HG03575 (cell line): ENCODE measurements at regions not wholly inside any gene's neighbourhood (a gene's known extent, or its start where the extent isn't known, plus 50 kb on each side); places are given as distances from the start of the nearest gene placed in this dataset.

Source experiments
- ATAC-seq: cut with Tn5 transposase; IDR thresholded peaks from one replicate; pipeline ENCODE4 v1.9.1; 2021; ENCODE audit not compliant: unreplicated experiment, insufficient number of reproducible peaks, low FRiP score; ENCODE audit errors: extremely low read depth

DNA sequence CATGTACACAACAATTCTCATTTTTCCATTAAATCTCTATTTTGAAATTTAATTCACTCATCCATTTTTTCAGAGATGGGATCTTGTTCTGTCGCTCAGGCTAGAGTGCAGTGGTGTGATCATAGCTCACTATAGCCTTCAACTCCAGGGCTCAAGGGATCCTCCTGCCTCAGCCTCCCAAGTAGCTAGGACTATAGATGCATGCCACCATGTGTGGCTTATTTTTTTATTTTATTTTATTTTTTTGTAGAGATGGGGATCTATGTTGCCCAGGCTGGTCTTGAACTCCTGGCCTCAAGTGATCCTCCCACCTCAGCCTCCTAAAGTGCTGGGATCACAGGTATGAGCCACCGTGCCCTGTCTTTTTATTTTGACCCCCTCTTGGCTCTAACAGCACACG lies 203.8 kb upstream of the KLF14 start:
- ATAC-seq, result no peak

DNA sequence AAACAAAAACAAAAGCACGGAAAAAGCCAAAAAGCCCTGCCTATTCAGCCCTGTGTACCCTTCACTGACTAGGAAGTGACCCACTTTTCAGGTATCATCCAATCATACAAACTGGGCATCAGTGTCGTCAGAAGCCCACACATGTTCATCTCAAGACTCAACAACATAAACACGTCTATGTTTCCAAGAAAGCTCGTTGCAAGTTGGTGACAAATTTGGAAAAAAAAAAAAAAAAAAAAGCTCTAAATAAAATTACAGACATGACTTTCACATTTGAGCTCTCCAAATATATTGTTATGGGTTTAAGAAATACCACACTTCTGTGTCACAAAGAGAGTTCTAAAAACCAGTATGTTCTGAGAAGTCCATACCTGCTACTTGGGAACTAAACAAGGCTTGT lies 204.7 kb upstream of the KLF14 start:
- no peak for ATAC-seq

DNA sequence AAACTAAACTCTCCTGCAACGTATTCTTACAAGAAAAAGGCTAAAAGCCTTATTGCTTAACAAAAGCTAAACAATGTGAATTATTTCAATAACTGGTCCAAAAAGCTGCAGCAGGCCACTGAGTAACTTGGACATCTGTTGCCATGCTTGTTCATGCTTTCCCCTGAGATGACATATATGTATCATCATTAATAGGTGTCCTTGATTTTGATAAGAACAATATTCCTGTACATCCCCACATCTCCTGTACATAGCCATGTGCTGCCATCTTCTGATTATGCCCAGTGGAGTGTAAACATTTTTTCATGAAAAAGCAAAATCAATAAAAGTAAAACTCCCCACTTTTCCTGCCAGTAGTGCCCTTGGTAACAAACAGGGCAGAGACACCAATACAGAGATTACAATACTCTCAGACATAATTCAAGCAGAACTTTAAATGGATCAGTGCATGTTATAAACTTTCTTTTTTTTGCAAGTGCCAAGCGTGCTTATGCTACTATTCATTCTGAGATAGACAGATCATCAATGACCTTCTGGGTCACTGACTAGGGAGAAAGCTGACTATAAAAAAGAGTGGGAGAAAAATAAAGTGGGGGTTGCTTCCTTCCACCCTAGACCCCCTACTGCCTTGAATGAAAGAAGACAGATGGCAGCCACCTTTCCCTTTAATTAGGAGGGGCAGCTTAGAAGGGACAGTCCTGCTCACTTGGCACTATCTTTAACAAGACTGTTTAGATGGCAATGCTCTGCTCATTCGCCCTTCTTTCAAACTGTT lies 205.5 kb upstream of the KLF14 start:
- no peak for ATAC-seq

DNA sequence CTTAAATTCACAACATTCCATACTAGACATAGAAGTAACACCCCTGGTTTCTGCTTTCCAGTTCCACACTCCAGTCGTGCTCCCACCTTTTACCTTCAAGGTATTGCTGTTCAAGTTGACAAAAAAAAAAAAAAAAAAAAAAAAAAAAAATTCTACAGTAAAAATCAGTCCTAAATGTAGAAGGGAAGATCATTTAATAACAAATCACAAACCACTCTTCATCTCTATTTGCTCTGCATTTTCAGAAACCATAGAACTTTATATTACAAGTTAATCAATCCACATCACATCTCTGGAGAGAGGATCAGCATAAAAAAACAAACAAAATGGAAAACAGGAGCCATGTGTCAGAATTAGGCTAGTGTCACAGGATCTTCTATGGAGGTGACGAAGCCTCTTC lies 206.3 kb upstream of the KLF14 start:
- no peak for ATAC-seq

DNA sequence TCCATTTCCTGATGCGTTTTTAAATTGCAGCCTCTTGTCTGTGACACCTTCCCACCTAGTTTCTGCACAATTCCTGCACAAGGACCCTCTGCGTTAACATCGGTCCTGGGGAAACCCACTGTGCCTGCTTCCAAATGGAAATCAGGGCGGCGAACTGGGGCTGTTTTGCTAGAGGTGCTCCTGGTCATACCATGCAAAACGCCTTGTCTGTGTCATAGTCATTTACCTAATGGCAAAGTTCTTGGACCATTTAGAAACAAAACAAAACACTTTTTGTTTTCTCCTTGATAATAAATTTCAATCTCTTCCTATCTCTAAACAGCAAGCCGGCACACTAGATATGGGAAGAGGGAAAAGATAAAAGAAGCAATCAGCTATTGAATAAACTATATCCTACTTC lies 206.9 kb upstream of the KLF14 start:
- no peak for ATAC-seq

DNA sequence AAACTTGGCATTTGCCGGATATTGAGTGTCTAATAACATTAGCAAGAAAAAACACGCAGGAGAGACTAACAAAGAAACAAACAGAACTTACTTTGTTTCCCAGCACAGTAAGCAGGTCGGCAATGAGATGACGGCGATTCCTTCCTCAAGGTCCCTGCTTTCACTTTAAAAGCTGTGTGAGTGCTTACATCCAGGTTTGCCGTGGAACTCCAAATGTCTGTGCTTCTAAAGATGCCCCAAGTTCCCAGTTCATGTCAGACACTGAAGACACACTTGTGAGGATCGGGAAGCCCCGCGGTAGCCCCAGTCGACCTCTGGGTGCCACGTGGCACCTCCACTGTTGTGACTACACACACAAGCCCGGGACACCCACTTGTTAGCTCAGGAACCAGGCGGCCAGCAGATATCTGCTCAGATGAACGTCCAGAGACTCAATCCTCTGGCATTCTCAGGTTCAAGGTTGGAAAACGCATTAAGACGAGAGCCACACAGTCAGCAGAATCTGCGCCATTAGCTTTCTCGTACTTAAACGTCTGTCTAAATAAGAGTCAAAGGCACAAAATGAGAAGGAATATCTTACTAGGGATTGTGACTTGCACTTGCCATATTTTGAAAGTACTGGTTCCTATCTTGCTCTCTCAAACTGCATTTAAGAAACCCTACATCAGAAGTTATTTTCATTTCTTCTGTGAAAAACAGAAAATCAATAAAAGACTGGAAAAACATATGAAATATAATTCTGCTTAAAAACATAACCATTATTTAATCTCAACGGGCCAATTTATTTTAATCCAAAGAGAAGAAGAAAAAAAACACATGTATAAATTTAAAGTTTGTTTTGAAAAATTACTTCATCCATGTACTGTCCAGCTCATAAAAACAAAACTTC lies 207.6 kb upstream of the KLF14 start:
- ATAC-seq, result no peak

DNA sequence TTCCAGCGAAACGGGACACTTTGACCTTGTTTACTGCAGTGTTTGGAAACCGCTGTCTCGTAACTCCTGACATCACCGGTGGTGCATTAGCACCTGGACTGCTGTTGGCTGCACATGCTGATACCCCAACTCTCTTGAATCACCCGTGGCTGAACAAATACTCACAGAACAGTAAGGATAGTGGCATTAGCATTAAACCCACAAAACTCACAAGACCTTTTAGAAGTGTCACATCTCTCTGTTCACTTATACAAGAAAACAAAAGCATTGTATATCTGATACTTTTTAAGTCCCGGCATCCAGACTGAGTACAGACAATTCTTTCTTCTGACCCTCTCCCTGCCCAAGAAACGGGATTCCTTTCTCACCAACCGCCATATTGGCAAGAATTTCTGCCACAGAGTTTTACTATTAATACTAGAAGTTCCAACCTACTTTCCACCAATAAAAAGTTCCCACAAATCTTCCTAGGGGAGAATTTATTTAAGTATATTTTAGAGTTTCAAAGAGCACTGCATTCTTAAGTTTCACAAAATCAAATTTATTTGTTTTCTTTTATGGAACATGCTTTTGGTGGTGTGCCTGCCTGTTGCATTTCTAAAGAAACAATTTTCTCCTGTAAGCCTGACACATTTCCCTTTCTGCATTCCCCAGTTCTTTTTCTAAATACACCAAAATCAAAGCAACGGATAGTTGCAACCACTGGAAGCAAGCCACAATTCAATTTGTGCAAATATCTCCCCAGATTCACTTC lies 208.4 kb upstream of the KLF14 start:
- ATAC-seq, result no peak

DNA sequence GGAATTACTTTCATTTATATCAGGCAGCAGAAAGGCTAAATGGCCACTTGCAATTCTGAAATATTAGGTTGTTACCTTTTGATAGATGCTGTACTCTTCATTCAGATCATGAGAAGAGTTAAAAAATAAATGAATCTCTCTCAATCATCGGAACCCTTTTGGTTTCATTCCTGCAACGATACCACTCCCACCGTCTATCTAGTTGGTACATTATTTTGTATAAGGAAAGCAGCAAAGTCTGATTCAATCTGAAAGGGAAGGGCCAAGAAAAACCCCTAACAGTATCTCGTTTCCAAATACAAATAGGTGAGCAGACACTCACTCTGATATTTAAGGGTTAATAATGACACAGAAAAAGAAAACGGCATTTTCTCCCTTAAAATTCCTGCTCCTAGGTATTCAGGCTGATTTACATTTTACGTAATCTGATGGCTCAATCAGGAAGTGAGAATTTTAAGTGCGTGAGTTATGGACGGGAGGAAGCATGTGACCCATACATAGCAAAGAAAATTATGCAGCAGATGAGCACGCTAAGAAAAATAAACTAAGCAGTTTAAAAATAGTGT lies 209.4 kb upstream of the KLF14 start:
- ATAC-seq, result no peak

DNA sequence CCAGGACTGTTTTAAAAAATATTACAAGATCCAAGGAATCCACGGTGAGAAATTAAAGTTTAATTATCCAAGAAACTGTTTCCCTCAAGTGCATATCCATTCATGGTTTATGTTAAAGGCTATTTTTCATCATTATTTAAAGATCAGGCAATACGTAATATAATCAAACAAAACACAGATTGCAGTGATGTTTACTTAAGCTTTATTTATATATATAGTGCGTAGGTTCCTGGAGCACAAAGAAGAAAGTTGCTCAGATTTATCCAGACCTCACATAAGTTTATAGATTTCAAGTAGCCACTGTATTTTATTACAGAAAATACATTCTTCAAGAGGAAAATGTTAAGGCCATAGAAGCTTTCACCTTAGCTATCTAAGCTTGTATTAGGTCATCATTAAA lies 210.0 kb upstream of the KLF14 start:
- ATAC-seq, result no peak

DNA sequence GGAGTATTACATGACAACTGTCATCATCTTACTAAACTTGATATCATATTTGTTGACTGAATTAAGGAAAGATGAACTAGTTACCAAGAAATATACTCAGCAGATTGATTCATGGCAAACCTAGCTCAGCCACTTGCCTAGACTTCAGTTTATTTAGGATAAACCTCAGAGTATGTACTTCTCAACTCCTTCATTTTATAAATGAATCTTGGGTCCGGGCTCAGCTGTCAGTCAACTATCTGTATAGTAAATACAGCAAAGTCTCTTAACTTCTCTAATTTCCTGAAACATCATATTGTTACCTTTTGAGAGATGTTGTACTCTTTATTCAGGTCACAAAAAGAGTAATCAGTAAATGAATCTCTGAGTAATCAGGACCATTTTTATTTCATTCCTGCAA lies 211.0 kb upstream of the KLF14 start:
- ATAC-seq, result no peak

DNA sequence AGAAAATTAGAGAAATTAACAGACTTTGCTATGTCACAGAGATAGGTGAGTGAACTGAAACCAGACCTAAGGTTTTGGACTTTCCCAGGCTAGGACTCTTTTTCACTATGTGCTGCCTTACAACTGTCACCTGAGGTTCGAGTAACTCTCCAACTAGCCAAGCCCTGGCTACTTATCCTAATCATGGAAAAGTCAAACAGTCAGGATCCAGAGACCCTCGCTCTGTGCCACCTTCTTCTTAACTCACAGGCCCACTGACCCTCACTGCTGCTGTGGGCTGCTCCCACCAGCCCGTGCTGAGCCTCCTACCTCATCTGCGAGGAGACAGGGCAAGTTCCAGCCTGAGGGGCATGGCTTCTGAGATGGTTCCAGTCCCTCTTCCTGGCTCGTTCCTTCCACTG lies 211.4 kb upstream of the KLF14 start:
- ATAC-seq, result no peak

DNA sequence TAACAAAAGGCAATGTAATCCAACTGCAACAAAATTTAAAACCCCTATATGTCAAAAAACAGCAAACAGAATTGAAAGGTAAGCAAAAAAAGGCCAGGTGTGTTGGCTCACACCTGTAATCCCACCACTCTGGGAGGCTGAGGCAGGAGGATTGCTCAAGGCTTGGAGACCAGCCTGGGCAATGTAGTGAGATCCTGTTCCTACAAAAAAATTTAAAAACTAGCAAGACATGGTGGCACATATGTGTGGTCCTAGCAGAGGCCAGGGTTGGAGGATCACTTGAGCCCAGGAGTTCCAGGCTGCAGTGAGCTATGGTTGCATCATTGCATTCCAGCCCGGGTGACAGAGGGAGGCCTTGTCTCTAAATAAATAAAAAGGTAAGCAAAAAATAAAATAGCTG lies 212.1 kb upstream of the KLF14 start:
- ATAC-seq, result no peak

DNA sequence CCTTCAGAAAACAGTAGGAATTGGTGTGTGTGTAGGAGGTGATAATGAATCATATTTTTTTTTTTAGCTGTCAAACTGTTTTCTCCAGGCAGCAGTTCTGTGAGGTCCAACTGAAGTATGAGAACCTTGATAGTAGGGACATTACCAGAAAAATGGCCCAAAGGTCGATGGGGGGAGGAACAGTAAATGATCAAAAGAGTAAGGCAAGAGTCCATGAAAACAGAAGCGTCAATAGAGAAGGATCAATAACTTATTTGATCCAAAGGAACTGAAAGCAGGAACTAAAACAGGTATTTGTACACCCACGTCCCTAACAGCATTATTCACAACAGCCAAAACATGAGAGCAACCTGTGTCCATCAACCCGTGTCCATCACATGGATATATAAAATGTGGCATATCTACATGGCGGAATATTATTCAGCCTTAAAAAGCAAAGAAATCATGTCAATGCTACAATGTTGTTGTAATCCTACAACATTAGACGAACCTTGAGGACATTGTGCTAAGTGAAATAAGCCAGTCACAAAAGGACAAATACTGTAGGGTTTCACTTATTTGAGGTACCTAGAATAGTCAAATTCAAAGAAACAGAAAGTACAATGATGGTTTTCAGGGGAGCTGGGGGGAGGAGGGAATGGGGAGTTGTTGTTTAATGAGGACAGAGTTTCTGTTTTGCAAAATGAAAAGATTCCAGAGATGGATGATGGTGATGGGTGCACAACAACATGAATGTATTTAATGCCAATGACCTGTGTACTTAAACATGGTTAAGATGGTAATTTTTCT lies 214.0 kb upstream of the KLF14 start:
- no peak for ATAC-seq

DNA sequence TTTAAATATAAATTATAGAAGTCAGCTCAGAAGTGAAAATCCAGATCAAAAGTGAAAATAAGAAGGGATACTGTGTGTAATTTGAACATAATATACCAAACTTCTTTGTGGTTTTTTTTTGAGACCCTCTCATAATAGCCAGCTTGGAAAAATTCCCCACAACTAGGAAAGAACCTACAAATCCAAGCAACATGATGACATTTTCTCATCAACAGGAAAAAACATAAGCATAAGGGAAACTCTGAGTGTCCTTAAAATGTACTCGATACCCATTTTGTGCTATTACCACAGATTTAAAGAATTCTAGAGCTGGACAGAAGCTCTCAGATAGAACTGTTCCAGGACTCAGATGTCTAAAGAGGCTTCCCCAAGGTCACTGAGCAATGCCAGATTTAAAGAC lies 214.8 kb upstream of the KLF14 start:
- ATAC-seq, result no peak

DNA sequence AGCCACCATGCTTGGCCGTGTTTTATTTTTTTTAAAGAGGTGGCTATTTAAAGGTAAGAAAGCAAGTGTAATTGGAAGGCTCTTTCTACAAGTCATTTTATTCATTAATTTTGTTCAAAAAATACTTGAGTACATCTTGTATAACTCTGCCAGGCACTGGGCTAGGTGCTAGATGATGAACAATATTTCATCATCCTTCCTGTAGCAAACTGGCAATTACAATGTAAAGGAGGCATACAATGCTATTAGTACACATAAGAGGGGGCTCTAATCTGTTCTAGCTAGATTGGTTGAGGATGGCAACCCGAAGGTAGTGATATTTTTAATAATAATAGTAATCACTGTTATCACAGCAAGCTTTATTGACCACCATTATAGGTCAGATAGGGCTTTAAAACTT lies 215.5 kb upstream of the KLF14 start:
- no peak for ATAC-seq

DNA sequence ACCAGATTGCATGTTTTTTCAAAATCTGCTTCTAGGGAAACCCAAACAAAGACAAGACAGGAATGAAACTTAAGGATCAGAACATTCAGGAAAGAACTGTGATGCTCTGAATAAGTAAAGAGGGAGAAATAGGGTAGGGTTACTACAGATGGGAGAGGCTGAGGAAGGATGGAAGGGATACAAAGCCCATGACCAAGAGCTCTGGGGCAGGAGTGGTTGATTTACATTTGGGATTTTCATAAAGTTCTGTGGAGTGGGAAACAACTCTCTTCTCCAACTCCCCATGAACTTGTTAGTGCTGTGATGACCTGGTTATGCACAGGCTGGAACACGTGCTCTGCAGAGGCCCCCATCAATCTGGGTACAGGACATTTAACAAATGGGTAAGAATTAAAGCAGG lies 216.0 kb upstream of the KLF14 start:
- ATAC-seq, result no peak

DNA sequence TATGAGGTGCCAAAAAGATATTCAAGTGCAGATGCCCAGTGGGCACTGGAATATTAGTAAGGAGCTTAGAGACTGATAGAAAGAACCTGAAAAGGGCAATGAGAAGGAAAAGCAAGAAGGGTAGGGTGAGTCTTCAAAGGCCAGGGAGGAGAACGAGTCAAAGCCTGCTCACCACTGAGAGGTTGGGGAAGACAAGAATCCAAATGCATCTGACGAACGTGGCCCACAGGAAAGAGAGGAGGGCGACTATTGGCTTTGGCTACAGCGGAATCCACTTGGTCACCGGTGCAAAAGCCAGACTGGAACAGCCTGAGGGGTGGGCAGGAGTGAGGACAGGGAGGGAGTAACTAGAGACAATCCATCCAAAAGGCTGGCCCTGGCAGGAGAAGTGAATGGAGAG lies 216.7 kb upstream of the KLF14 start:
- no peak for ATAC-seq

DNA sequence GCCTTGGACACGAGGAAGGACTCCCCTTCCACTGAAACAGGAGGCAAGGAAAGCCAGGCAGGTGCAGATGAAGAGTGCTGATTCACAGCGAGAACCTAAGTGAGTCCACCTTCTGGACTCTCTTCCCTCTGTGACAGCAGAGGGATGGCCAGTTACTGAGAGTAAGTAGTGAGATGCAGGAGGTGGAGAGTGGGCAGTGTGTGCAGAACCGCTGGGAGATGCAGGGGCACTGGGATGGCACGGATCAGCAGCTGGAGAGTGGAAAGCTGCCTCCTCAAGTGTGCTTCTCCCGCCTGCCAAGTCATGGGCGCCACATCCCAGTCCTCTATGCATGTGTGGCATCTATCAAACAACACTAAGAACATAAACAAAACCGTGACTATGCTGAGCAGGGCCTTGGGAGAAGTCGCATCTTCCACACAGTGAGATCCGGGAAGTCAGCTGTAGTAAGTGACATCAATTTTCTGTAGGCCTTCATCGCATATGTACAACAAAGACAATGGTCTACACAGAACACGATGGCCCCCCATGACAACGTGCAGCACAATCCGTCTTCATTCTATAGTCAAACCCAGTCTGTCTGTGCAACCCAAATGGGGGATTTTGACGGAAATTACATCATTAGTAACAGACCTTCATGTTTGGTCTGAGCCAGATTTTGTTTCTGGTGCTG lies 217.4 kb upstream of the KLF14 start:
- no peak for ATAC-seq
